B cell (primary cell): ENCODE measurements at regions not wholly inside any gene's neighbourhood (a gene's known extent, or its start where the extent isn't known, plus 50 kb on each side); places are given as distances from the start of the nearest gene placed in this dataset.

ENCODE experiments used
- EZH2 ChIP-seq: IDR thresholded peaks from 2 replicates; pipeline ENCODE4 v1.6.1; 2012; ENCODE audit warnings: borderline replicate concordance, low read depth, mild to moderate bottlenecking, moderate library complexity, low read length; ENCODE audit not compliant: insufficient read depth, poor library complexity, severe bottlenecking
- TF ChIP-seq, protein P1 (sequence below): fragments of 200-600 bp; IDR thresholded peaks from one replicate; pipeline ENCODE4 v1.8.0; 2022; ENCODE audit warnings: antibody characterized with exemption, mild to moderate bottlenecking

DNA sequence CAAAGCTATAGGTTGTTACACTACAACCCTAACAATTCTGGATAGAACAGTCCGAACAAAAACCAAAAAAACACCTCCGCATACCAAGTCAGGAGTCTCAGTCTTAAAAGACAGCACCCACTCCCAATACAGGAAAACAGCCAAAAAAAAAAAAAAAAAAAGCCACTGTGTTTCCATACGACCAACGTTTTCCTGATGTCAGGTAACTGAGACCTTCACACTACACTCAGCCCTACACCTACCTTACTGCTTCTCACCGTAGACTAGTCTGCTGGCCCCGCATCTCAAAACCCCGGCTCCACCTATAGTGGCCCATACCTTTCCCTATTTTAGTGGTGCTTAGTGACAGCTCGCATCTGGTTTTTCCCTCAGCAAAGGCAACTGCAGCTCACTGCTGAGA, 339.5 kb upstream of the ADAMTS9 start:
- TF ChIP-seq, protein P1, sequence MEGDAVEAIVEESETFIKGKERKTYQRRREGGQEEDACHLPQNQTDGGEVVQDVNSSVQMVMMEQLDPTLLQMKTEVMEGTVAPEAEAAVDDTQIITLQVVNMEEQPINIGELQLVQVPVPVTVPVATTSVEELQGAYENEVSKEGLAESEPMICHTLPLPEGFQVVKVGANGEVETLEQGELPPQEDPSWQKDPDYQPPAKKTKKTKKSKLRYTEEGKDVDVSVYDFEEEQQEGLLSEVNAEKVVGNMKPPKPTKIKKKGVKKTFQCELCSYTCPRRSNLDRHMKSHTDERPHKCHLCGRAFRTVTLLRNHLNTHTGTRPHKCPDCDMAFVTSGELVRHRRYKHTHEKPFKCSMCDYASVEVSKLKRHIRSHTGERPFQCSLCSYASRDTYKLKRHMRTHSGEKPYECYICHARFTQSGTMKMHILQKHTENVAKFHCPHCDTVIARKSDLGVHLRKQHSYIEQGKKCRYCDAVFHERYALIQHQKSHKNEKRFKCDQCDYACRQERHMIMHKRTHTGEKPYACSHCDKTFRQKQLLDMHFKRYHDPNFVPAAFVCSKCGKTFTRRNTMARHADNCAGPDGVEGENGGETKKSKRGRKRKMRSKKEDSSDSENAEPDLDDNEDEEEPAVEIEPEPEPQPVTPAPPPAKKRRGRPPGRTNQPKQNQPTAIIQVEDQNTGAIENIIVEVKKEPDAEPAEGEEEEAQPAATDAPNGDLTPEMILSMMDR, result no peak
- no peak for TF ChIP-seq EZH2
